ENCODE measurements at regions not wholly inside any gene's neighbourhood (a gene's known extent, or its start where the extent isn't known, plus 50 kb on each side); places are given as distances from the start of the nearest gene placed in this dataset.
A peak's percentile ranks its signal among the peaks of the same experiment; 100 is the strongest.

- DNase-seq (ENCODE audit: low read depth in 1 of 2, low spot score in 2 of 2) (no peak), FAIRE-seq (no peak)
- H3K4me2 ChIP-seq (ENCODE audit: insufficient read depth in 1 of 2, low read depth in 2 of 2, low read length in 2 of 2) = no peak overlapping the region
- no peaks in the 10 kb centered on the region for H3K9me3 ChIP-seq (ENCODE audit: insufficient read depth in 2 of 2, low read depth in 1 of 2, low read length in 1 of 2)
- H3K4ac ChIP-seq (replicated peaks; ENCODE audit: insufficient read length, low read depth, low read length) = no peak overlapping the region
- no peaks in the 10 kb centered on the region for H3K36me3 ChIP-seq (ENCODE audit: control insufficient read depth in 2 of 4, insufficient read depth in 4 of 4, low read length in 3 of 4)
- POLR2A ChIA-PET (ENCODE audit: partially characterized antibody) = no interaction called here
- H3K56ac ChIP-seq (replicated peaks; ENCODE audit: insufficient read length, low read depth, low read length) = no peak overlapping the region
- H3K23me2 ChIP-seq (ENCODE audit: low read depth, low read length) = no peaks in the 10 kb centered on the region
- H3K18ac ChIP-seq (ENCODE audit: extremely low read depth, low read length) = no peak overlapping the region
- no peaks in the 10 kb centered on the region for H3K27me3 ChIP-seq (replicated peaks in 1 of 4; ENCODE audit: control insufficient read depth in 3 of 4, extremely low read depth in 1 of 4, insufficient read depth in 3 of 4, low read length in 3 of 4)
- no peak overlapping the region for H2BK15ac ChIP-seq (ENCODE audit: low read length)
- H4K91ac ChIP-seq (replicated peaks; ENCODE audit: insufficient read length, low read length) = no peak overlapping the region
- no peak overlapping the region for H3K23ac ChIP-seq (ENCODE audit: insufficient read length)
- H3K27ac ChIP-seq (ENCODE audit: low read depth, low read length) = no peak overlapping the region
- no peak overlapping the region for H3K9ac ChIP-seq (replicated peaks in 1 of 4; ENCODE audit: extremely low read depth in 1 of 4, low read depth in 3 of 4, low read length in 3 of 4)
- H2BK5ac ChIP-seq (ENCODE audit: low read depth, low read length) = no peak overlapping the region
- peak overlapping the region; percentile 17; the same call in 1 of the 2 replicates for H2AFZ ChIP-seq (ENCODE audit: low read length)
- no peak overlapping the region for H2BK12ac ChIP-seq (ENCODE audit: low read depth, low read length)
- no peak overlapping the region for H3K14ac ChIP-seq (ENCODE audit: insufficient read length)
- H4K5ac ChIP-seq (ENCODE audit: insufficient read length, low read depth, low read length) = no peak overlapping the region
- H3K4me3 ChIP-seq (ENCODE audit: extremely low read depth in 1 of 4, insufficient read depth in 2 of 4, low read depth in 3 of 4, low read length in 4 of 4) = no peak overlapping the region
- TF ChIP-seq CHD2 (IDR thresholded peaks at IDR 0.05; ENCODE audit: low read length) = no peak
- TF ChIP-seq KDM1A (IDR thresholded peaks at IDR 0.05; ENCODE audit: borderline replicate concordance, low read length) = no peak
- no peak for TF ChIP-seq TEAD4 (IDR thresholded peaks at IDR 0.05; ENCODE audit: low read depth, low read length)
- TF ChIP-seq SIRT6 (IDR thresholded peaks at IDR 0.05; ENCODE audit: low read length) = no peak
- no peak for TF ChIP-seq POLR2AphosphoS5 (IDR thresholded peaks at IDR 0.05; ENCODE audit: low read depth, low read length)
- no peak for TF ChIP-seq RNF2 (IDR thresholded peaks at IDR 0.05; ENCODE audit: borderline replicate concordance, low read depth, low read length, missing control alignments, poor library complexity, severe bottlenecking)
- TF ChIP-seq TCF12 (IDR thresholded peaks at IDR 0.05; ENCODE audit: low read depth, low read length) = no peak
- TF ChIP-seq RAD21 (IDR thresholded peaks at IDR 0.05 in 1 of 2, conservative IDR thresholded peaks at IDR 0.05 in 1 of 2; ENCODE audit: low read depth in 2 of 2, low read length in 2 of 2) = no peak
- no peak for TF ChIP-seq TBP (IDR thresholded peaks at IDR 0.05; ENCODE audit: low read depth, low read length)
- no peak for TF ChIP-seq POU5F1 (IDR thresholded peaks at IDR 0.05; ENCODE audit: low read depth, low read length)
- no peak for TF ChIP-seq BRCA1 (IDR thresholded peaks at IDR 0.05; ENCODE audit: low read depth, low read length)
- no peak for TF ChIP-seq KDM5A (IDR thresholded peaks at IDR 0.05; ENCODE audit: low read length)
- no peak for TF ChIP-seq GTF2F1 (IDR thresholded peaks at IDR 0.05; ENCODE audit: borderline replicate concordance, low read depth, low read length)
- no peak for TF ChIP-seq TAF1 (IDR thresholded peaks at IDR 0.05; ENCODE audit: low read depth, low read length)
- TF ChIP-seq SIN3A (conservative IDR thresholded peaks at IDR 0.05 in 1 of 2, IDR thresholded peaks at IDR 0.05 in 1 of 2; ENCODE audit: low read depth in 1 of 2, low read length in 2 of 2) = no peak
- TF ChIP-seq GABPA (IDR thresholded peaks at IDR 0.05; ENCODE audit: borderline replicate concordance, insufficient read depth, low read length) = no peak
- no peak overlapping the region for H2BK120ac ChIP-seq (replicated peaks; ENCODE audit: low read depth, low read length)
- no peak overlapping the region for H2AK5ac ChIP-seq (ENCODE audit: low read depth, low read length)
- CTCF ChIA-PET (ENCODE audit: partially characterized antibody) = no interaction called here
- no peaks in the 10 kb centered on the region for H3K79me1 ChIP-seq (ENCODE audit: low read depth, low read length)
- H2BK20ac ChIP-seq (ENCODE audit: low read length) = no peak overlapping the region
- no peaks in the 10 kb centered on the region for H4K20me1 ChIP-seq (replicated peaks in 1 of 2; ENCODE audit: control insufficient read depth in 1 of 2, insufficient read depth in 2 of 2, low read length in 2 of 2)
- no peaks in the 10 kb centered on the region for H3K4me1 ChIP-seq (replicated peaks in 1 of 4; ENCODE audit: control insufficient read depth in 3 of 4, insufficient read depth in 4 of 4, low read length in 3 of 4)
- H4K8ac ChIP-seq (ENCODE audit: extremely low read depth, insufficient read depth, low read length) = no peak overlapping the region
- 100% methylated on average over 1 of the region's 1 CpG; no CpG with 5 or more reads in 1 of the 2 experiments for WGBS, 2 experiments (ENCODE audit: extremely low coverage in 1 of 2, insufficient coverage in 1 of 2, insufficient read length in 1 of 2, insufficient replicate concordance in 2 of 2, low coverage in 1 of 2, low lambda C conversion rate in 2 of 2, missing lambda C conversion rate in 1 of 2)
- H3K79me2 ChIP-seq (ENCODE audit: control insufficient read depth in 1 of 2, insufficient read depth in 2 of 2, low read length in 2 of 2) = no peaks in the 10 kb centered on the region
Measured at GRCh38 chr10:36269222-36269621, 627.1 kb upstream of the FZD8 start.
